Erythroblast (primary cell): ENCODE measurements at regions not wholly inside any gene's neighbourhood (a gene's known extent, or its start where the extent isn't known, plus 50 kb on each side); places are given as distances from the start of the nearest gene placed in this dataset.

ENCODE experiments used
- DNase-seq, 2 experiments: peaks; one replicate each; lab custom pipeline; 2025; lab: John Stamatoyannopoulos, UW
- GATA1 ChIP-seq: IDR thresholded peaks from 2 replicates; pipeline ENCODE4 v1.6.1; 2011; ENCODE audit warnings: low read depth, mild to moderate bottlenecking, control low read depth, low read length, moderate library complexity
- POLR2A ChIP-seq: IDR thresholded peaks from 2 replicates; pipeline ENCODE4 v1.6.1; 2011; ENCODE audit warnings: mild to moderate bottlenecking, low read length

- no peak for TF ChIP-seq GATA1
- no peak for TF ChIP-seq POLR2A
- DNase-seq: no peak
Measured at GRCh38 chr1:94707321-94708298, 112.5 kb upstream of the SLC44A3 start.

GRCh38 chr1:94702442-94702815 is 117.7 kb upstream of the SLC44A3 start:
- no peak for TF ChIP-seq POLR2A
- no peak for TF ChIP-seq GATA1
- no peak for DNase-seq

GRCh38 chr1:94701796-94702441 is 118.2 kb upstream of the SLC44A3 start:
- no peak for TF ChIP-seq POLR2A
- no peak for TF ChIP-seq GATA1

GRCh38 chr1:94698759-94699502 is 121.2 kb upstream of the SLC44A3 start:
- TF ChIP-seq GATA1 (no peak), POLR2A (no peak)
- DNase-seq: no peak

More at GRCh38 chr1:94701796-94702441, 118.2 kb upstream of the SLC44A3 start:
- DNase-seq: no peak

- no peak for DNase-seq
- TF ChIP-seq GATA1 (no peak), POLR2A (no peak)
Measured at GRCh38 chr1:94698356-94698755, 121.8 kb upstream of the SLC44A3 start.

GRCh38 chr1:94697839-94698238 is 122.3 kb upstream of the SLC44A3 start:
- no peak for DNase-seq
- no peak for TF ChIP-seq GATA1
- TF ChIP-seq POLR2A: no peak

GRCh38 chr1:94694226-94694915 is 125.8 kb upstream of the SLC44A3 start:
- TF ChIP-seq POLR2A (no peak), GATA1 (no peak)
- no peak for DNase-seq

GRCh38 chr1:94693435-94693834 is 126.7 kb upstream of the SLC44A3 start:
- TF ChIP-seq GATA1 (no peak), POLR2A (no peak)
- DNase-seq: no peak

GRCh38 chr1:94693029-94693428 is 127.1 kb upstream of the SLC44A3 start:
- DNase-seq: no peak
- TF ChIP-seq POLR2A: no peak
- no peak for TF ChIP-seq GATA1

GRCh38 chr1:94688646-94689045 is 131.5 kb upstream of the SLC44A3 start:
- no peak for DNase-seq
- no peak for TF ChIP-seq POLR2A
- no peak for TF ChIP-seq GATA1

- no peak for TF ChIP-seq POLR2A
- no peak for TF ChIP-seq GATA1
- DNase-seq: no peak
Measured at GRCh38 chr1:94686882-94687281, 133.3 kb upstream of the SLC44A3 start.

GRCh38 chr1:94684690-94685250 is 135.4 kb upstream of the SLC44A3 start:
- DNase-seq: no peak
- TF ChIP-seq GATA1 (no peak), POLR2A (no peak)

GRCh38 chr1:94683886-94684285 is 136.3 kb upstream of the SLC44A3 start:
- DNase-seq: no peak
- no peak for TF ChIP-seq GATA1
- no peak for TF ChIP-seq POLR2A

GRCh38 chr1:94680039-94680377 is 138.4 kb upstream of the F3 start:
- TF ChIP-seq GATA1 (no peak), POLR2A (no peak)
- no peak for DNase-seq
